Glutamatergic neuron (in vitro differentiated cells): ENCODE measurements at regions not wholly inside any gene's neighbourhood (a gene's known extent, or its start where the extent isn't known, plus 50 kb on each side); places are given as distances from the start of the nearest gene placed in this dataset.

Source experiments
- DNase-seq: peaks from one replicate; pipeline ENCODE4 v3.0.0; 2022
- H3K27ac Mint-ChIP-seq: one replicate; pipeline ENCODE4 v1.8.0; 2020; ENCODE audit warnings: mild to moderate bottlenecking, mixed read lengths, inconsistent platforms; ENCODE audit not compliant: unreplicated experiment
- H3K27me3 Mint-ChIP-seq: one replicate; pipeline ENCODE4 v1.8.0; 2020; ENCODE audit warnings: mild to moderate bottlenecking, moderate library complexity, mixed read lengths, inconsistent platforms; ENCODE audit not compliant: unreplicated experiment
- H3K36me3 Mint-ChIP-seq: one replicate; pipeline ENCODE4 v1.8.0; 2020; ENCODE audit warnings: mild to moderate bottlenecking, mixed read lengths, inconsistent platforms; ENCODE audit not compliant: unreplicated experiment
- H3K4me1 Mint-ChIP-seq: one replicate; pipeline ENCODE4 v1.8.0; 2020; ENCODE audit warnings: mild to moderate bottlenecking, low read depth, mixed read lengths, inconsistent platforms; ENCODE audit not compliant: unreplicated experiment
- H3K4me3 Mint-ChIP-seq: one replicate; pipeline ENCODE4 v1.8.0; 2020; ENCODE audit warnings: mild to moderate bottlenecking, mixed read lengths, inconsistent platforms; ENCODE audit not compliant: unreplicated experiment
- H3K9me3 Mint-ChIP-seq: one replicate; pipeline ENCODE4 v1.8.0; 2020; ENCODE audit warnings: mild to moderate bottlenecking, moderate library complexity, mixed read lengths, inconsistent platforms; ENCODE audit not compliant: unreplicated experiment
- TF ChIP-seq, protein P1 (sequence below): fragments of 200-600 bp; sonication (generic); IDR thresholded peaks from one replicate; pipeline ENCODE4 v1.5.0; 2021; ENCODE audit not compliant: partially characterized antibody, unreplicated experiment

DNA sequence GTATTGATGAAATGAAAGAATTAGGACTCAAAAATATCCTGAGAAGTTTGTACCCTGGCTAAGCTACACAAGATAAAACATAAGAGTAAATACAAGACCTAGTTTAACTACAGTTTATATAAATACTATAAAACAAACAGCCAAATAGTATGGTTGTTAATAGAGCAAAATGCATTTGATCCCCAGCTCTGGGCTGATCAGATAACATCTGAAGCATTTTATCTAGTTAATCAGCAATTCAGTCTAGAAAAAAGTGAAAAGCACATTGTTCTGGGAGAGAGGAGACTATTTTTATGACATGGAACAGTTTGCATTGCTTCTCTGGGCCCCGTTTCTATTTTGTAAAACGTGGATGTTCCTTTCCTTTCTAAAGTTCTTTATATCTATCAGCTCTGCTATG lies 139.6 kb upstream of the RORB start:
- TF ChIP-seq, protein P1, sequence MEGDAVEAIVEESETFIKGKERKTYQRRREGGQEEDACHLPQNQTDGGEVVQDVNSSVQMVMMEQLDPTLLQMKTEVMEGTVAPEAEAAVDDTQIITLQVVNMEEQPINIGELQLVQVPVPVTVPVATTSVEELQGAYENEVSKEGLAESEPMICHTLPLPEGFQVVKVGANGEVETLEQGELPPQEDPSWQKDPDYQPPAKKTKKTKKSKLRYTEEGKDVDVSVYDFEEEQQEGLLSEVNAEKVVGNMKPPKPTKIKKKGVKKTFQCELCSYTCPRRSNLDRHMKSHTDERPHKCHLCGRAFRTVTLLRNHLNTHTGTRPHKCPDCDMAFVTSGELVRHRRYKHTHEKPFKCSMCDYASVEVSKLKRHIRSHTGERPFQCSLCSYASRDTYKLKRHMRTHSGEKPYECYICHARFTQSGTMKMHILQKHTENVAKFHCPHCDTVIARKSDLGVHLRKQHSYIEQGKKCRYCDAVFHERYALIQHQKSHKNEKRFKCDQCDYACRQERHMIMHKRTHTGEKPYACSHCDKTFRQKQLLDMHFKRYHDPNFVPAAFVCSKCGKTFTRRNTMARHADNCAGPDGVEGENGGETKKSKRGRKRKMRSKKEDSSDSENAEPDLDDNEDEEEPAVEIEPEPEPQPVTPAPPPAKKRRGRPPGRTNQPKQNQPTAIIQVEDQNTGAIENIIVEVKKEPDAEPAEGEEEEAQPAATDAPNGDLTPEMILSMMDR, result no peak
- Mint-ChIP-seq H3K9me3 (peaks cover 2% of the 10 kb centered on the region), H3K4me1 (no peaks in the 10 kb centered on the region), H3K4me3 (no peak overlapping the region), H3K27ac (no peak overlapping the region), H3K27me3 (no peaks in the 10 kb centered on the region), H3K36me3 (no peaks in the 10 kb centered on the region)
- no peak for DNase-seq

DNA sequence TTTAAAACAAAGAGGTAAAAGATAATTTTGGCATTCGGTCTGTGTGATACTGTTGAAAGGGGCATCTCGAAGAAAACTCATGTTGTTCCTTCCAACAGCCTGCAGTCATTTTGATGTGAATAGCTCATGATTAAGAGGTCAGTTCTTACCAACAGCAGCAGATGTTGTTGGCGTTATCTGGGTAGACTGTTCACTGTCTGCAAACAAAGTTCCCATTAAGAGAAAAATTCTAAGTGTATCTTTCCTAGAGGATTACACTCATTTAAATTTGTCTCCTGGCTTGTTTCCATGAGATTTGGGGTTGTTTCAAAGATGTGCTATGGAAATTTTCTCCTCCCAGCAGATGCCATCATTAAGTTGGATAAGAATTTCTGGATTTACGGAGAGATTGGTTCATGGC lies 138.2 kb upstream of the RORB start:
- no peak overlapping the region for H3K27ac Mint-ChIP-seq
- H3K36me3 Mint-ChIP-seq, result no peaks in the 10 kb centered on the region
- no peak for DNase-seq
- no peaks in the 10 kb centered on the region for H3K27me3 Mint-ChIP-seq
- peaks cover 2% of the 10 kb centered on the region for H3K9me3 Mint-ChIP-seq
- H3K4me3 Mint-ChIP-seq, result no peak overlapping the region
- H3K4me1 Mint-ChIP-seq, result no peaks in the 10 kb centered on the region
- TF ChIP-seq, protein P1, result no peak

DNA sequence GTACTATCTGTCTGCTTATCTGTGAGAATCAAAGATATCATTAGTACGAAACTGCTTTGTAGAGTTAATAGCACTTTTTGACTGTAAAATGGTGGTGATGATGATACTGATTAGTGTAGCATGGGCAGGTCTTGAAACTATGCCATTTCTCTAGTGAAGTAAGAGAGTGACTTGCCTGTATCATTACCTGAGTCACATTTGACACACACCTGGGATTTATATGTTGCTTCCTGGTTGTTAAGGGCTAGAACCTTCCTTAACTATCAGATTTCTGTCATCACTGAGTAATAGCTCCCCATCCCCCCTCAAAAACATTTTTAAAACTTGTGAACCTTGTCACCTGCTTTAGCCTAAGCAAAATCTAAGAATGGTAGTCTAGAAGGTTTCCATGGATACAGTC lies 135.6 kb upstream of the RORB start:
- Mint-ChIP-seq H3K36me3 (no peaks in the 10 kb centered on the region), H3K4me1 (no peaks in the 10 kb centered on the region), H3K4me3 (no peak overlapping the region), H3K9me3 (no peaks in the 10 kb centered on the region), H3K27ac (no peak overlapping the region), H3K27me3 (no peaks in the 10 kb centered on the region)
- DNase-seq, result no peak
- TF ChIP-seq, protein P1, result no peak

DNA sequence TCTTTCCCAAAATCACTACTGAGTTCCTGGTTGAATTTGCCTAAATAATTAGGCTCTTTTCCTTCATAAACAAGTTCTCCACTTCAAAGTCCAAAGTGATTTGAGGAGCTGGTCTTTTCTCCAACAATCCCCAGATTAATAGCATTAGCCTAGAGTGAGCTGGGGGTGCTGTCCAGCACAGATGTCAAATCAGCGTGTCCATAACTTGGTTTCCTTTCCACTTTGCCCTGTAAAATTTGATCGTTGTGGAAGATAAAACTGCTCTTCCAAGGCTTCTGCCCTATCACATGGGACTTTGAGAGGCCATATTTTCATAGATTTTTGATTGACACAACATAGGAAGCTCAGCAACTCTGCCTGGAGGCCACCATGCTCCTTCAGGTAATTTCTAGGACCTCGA lies 134.7 kb upstream of the RORB start:
- DNase-seq, result no peak
- Mint-ChIP-seq H3K4me3 (no peak overlapping the region), H3K4me1 (no peaks in the 10 kb centered on the region), H3K9me3 (no peaks in the 10 kb centered on the region), H3K27ac (no peak overlapping the region), H3K27me3 (no peaks in the 10 kb centered on the region), H3K36me3 (no peaks in the 10 kb centered on the region)
- TF ChIP-seq, protein P1, result no peak

DNA sequence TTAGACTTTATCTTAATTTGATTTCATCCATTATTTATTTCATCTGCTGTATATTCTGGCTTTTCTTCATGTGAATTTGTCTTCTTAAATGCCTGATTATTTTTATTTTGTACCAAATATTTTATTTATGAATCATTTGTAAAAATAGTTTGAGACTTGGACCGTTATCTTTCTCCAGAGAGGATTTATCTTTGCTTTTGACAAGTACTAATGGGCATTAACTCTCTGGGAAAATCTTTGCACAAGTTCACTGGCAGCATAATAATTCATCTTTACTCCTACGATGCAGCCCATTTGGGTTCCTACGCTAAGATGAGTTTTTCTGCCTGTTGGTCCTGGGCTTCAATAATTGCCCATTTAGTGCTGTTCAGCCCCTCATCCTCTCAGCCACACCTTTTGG lies 131.0 kb upstream of the RORB start:
- TF ChIP-seq, protein P1, result no peak
- no peak for DNase-seq
- Mint-ChIP-seq H3K9me3 (no peaks in the 10 kb centered on the region), H3K27ac (no peak overlapping the region), H3K4me1 (no peaks in the 10 kb centered on the region), H3K4me3 (no peak overlapping the region), H3K36me3 (no peaks in the 10 kb centered on the region), H3K27me3 (no peaks in the 10 kb centered on the region)
